ENCODE measurements at regions not wholly inside any gene's neighbourhood (a gene's known extent, or its start where the extent isn't known, plus 50 kb on each side); places are given as distances from the start of the nearest gene placed in this dataset.

GRCh38 chr15:87731630-87732029 is 524.9 kb downstream of the NTRK3 start (continued):
- no peak for TF ChIP-seq CHD7 (IDR thresholded peaks at IDR 0.05; ENCODE audit: insufficient replicate concordance, low read length)
- no peak for TF ChIP-seq RNF2 (IDR thresholded peaks at IDR 0.05; ENCODE audit: borderline replicate concordance, low read depth, low read length, missing control alignments, poor library complexity, severe bottlenecking)
- TF ChIP-seq KDM5A (IDR thresholded peaks at IDR 0.05; ENCODE audit: low read length): no peak
- TF ChIP-seq RFX5 (IDR thresholded peaks at IDR 0.05; ENCODE audit: borderline replicate concordance, low read depth, low read length): no peak
- TF ChIP-seq TAF7 (optimal IDR thresholded peaks at IDR 0.05; ENCODE audit: borderline replicate concordance, low read depth, low read length): no peak
- TF ChIP-seq CEBPB (IDR thresholded peaks at IDR 0.05; ENCODE audit: low read depth, low read length): no peak
- no peak for TF ChIP-seq ZNF274 (IDR thresholded peaks at IDR 0.05; ENCODE audit: borderline replicate concordance, extremely low read depth, low read length)
- TF ChIP-seq BCL11A (IDR thresholded peaks at IDR 0.05; ENCODE audit: low read depth in 2 of 2, low read length in 2 of 2): no peak
- TF ChIP-seq TCF12 (IDR thresholded peaks at IDR 0.05; ENCODE audit: low read depth, low read length): no peak
- no peak for TF ChIP-seq EGR1 (IDR thresholded peaks at IDR 0.05; ENCODE audit: borderline replicate concordance, low read depth, low read length)
- no peak for TF ChIP-seq ATF3 (IDR thresholded peaks at IDR 0.05; ENCODE audit: insufficient read depth, low read depth, low read length)
